Ectodermal cell (in vitro differentiated cells): ENCODE measurements at regions not wholly inside any gene's neighbourhood (a gene's known extent, or its start where the extent isn't known, plus 50 kb on each side); places are given as distances from the start of the nearest gene placed in this dataset.

Experiments used
- H3K27ac ChIP-seq: 2 replicates; pipeline ENCODE4 v1.7.0; 2013; ENCODE audit warnings: mild to moderate bottlenecking, low read depth, low read length; ENCODE audit not compliant: insufficient read depth, poor library complexity, severe bottlenecking
- H3K27me3 ChIP-seq: 2 replicates; pipeline ENCODE4 v1.7.0; 2013; ENCODE audit warnings: mild to moderate bottlenecking, low read length; ENCODE audit not compliant: insufficient read depth, control insufficient read depth, poor library complexity, severe bottlenecking
- H3K36me3 ChIP-seq: one replicate; pipeline ENCODE4 v1.7.0; 2013; ENCODE audit warnings: low read length; ENCODE audit not compliant: control insufficient read depth, insufficient read depth
- H3K4me1 ChIP-seq: one replicate; pipeline ENCODE4 v1.7.0; 2013; ENCODE audit warnings: low read length; ENCODE audit not compliant: control insufficient read depth, insufficient read depth
- H3K4me3 ChIP-seq: 2 replicates; pipeline ENCODE4 v1.7.0; 2013; ENCODE audit warnings: low read depth, low read length, control low read depth; ENCODE audit not compliant: insufficient read depth
- H3K9me3 ChIP-seq: 2 replicates; pipeline ENCODE4 v1.7.0; 2013; ENCODE audit warnings: mild to moderate bottlenecking, low read length, moderate library complexity; ENCODE audit not compliant: control insufficient read depth
- WGBS, 2 experiments: methylation state at CpG; one replicate each; pipeline ENCODE4 v1.1.7; 2013; ENCODE audit warnings: missing lambda C conversion rate in 2 of 2; 5-methylcytosine and 5-hydroxymethylcytosine counted together

GRCh38 chr4:11729548-11729947, 300.9 kb upstream of the HS3ST1 start:
- H3K36me3 ChIP-seq: no peaks in the 10 kb centered on the region
- no peak overlapping the region for H3K4me3 ChIP-seq
- H3K4me1 ChIP-seq: no peaks in the 10 kb centered on the region
- H3K9me3 ChIP-seq: no peaks in the 10 kb centered on the region
- no peaks in the 10 kb centered on the region for H3K27me3 ChIP-seq
- 100% methylated on average over 1 of the region's 1 CpG; no CpG with 5 or more reads in 1 of the 2 experiments for WGBS, 2 experiments
- H3K27ac ChIP-seq: no peak overlapping the region

- 94 to 98% methylated on average over 3 of the region's 3 CpGs for WGBS, 2 experiments
- no peaks in the 10 kb centered on the region for H3K9me3 ChIP-seq
- H3K4me1 ChIP-seq: no peaks in the 10 kb centered on the region
- no peaks in the 10 kb centered on the region for H3K27me3 ChIP-seq
- no peak overlapping the region for H3K27ac ChIP-seq
- H3K36me3 ChIP-seq: no peaks in the 10 kb centered on the region
- no peak overlapping the region for H3K4me3 ChIP-seq
Observed at GRCh38 chr4:11727903-11728564, 299.3 kb upstream of the HS3ST1 start.

- no peaks in the 10 kb centered on the region for H3K9me3 ChIP-seq
- H3K36me3 ChIP-seq: no peaks in the 10 kb centered on the region
- no peaks in the 10 kb centered on the region for H3K4me1 ChIP-seq
- H3K27ac ChIP-seq: no peak overlapping the region
- no peak overlapping the region for H3K4me3 ChIP-seq
- no peaks in the 10 kb centered on the region for H3K27me3 ChIP-seq
Observed at GRCh38 chr4:11724731-11725130, 296.0 kb upstream of the HS3ST1 start.

- H3K9me3 ChIP-seq: no peaks in the 10 kb centered on the region
- H3K4me3 ChIP-seq: no peak overlapping the region
- H3K36me3 ChIP-seq: no peaks in the 10 kb centered on the region
- 92 to 98% methylated on average over 4 of the region's 4 CpGs for WGBS, 2 experiments
- no peak overlapping the region for H3K27ac ChIP-seq
- no peaks in the 10 kb centered on the region for H3K27me3 ChIP-seq
- no peaks in the 10 kb centered on the region for H3K4me1 ChIP-seq
Observed at GRCh38 chr4:11722223-11722622, 293.5 kb upstream of the HS3ST1 start.

GRCh38 chr4:11720292-11720691, 291.6 kb upstream of the HS3ST1 start:
- Histone ChIP-seq H3K4me3 (no peak overlapping the region), H3K27me3 (no peaks in the 10 kb centered on the region), H3K27ac (no peak overlapping the region), H3K36me3 (no peaks in the 10 kb centered on the region), H3K9me3 (no peaks in the 10 kb centered on the region), H3K4me1 (no peaks in the 10 kb centered on the region)
- 33 to 52% methylated on average over 1 of the region's 1 CpG for WGBS, 2 experiments

- H3K4me1 ChIP-seq: no peaks in the 10 kb centered on the region
- 93 to 96% methylated on average over 4 of the region's 4 CpGs for WGBS, 2 experiments
- H3K9me3 ChIP-seq: no peaks in the 10 kb centered on the region
- no peaks in the 10 kb centered on the region for H3K36me3 ChIP-seq
- H3K27ac ChIP-seq: no peak overlapping the region
- H3K27me3 ChIP-seq: no peaks in the 10 kb centered on the region
- H3K4me3 ChIP-seq: no peak overlapping the region
Observed at GRCh38 chr4:11719879-11720278, 291.2 kb upstream of the HS3ST1 start.

GRCh38 chr4:11715753-11716521, 287.2 kb upstream of the HS3ST1 start:
- Histone ChIP-seq H3K9me3 (no peaks in the 10 kb centered on the region), H3K27me3 (no peaks in the 10 kb centered on the region), H3K4me1 (no peaks in the 10 kb centered on the region)

GRCh38 chr4:11710453-11711093, 281.9 kb upstream of the HS3ST1 start:
- WGBS, 2 experiments: 89 to 90% methylated on average over 3 of the region's 3 CpGs
- Histone ChIP-seq H3K27ac (no peak overlapping the region), H3K9me3 (no peaks in the 10 kb centered on the region), H3K36me3 (no peaks in the 10 kb centered on the region), H3K27me3 (no peaks in the 10 kb centered on the region), H3K4me3 (no peak overlapping the region), H3K4me1 (no peaks in the 10 kb centered on the region)

More at GRCh38 chr4:11715753-11716521, 287.2 kb upstream of the HS3ST1 start:
- Histone ChIP-seq H3K36me3 (no peaks in the 10 kb centered on the region), H3K27ac (no peak overlapping the region), H3K4me3 (no peak overlapping the region)
- 92 to 97% methylated on average over 3 of the region's 3 CpGs for WGBS, 2 experiments

- no peak overlapping the region for H3K4me3 ChIP-seq
- H3K27me3 ChIP-seq: no peaks in the 10 kb centered on the region
- 88 to 91% methylated on average over 1 of the region's 1 CpG for WGBS, 2 experiments
- no peak overlapping the region for H3K27ac ChIP-seq
- H3K36me3 ChIP-seq: no peaks in the 10 kb centered on the region
- no peaks in the 10 kb centered on the region for H3K4me1 ChIP-seq
- no peaks in the 10 kb centered on the region for H3K9me3 ChIP-seq
Observed at GRCh38 chr4:11704186-11704830, 275.6 kb upstream of the HS3ST1 start.
